ENCODE measurements at regions not wholly inside any gene's neighbourhood (a gene's known extent, or its start where the extent isn't known, plus 50 kb on each side); places are given as distances from the start of the nearest gene placed in this dataset.

DNA sequence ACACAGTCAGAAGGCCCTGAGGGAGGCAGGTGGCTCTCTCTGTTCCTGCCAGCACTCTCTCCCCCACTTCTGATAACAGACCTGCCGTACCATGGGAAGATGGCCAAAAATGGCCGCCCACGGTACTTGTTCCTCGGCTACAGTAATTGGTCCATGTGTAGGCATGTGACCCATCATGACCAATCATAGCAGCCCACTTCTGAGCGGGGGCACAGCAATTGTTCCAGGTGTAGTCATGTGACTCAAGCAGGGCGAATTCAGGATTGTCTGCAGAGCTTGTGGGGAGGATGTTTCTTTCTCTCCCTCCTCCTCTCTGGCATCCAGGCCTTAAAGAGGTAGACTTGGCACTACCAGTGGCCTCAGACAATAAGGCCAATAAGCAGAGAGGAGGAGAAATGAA lies 250.4 kb downstream of the MRTFB start:
- TF ChIP-seq, protein P1, sequence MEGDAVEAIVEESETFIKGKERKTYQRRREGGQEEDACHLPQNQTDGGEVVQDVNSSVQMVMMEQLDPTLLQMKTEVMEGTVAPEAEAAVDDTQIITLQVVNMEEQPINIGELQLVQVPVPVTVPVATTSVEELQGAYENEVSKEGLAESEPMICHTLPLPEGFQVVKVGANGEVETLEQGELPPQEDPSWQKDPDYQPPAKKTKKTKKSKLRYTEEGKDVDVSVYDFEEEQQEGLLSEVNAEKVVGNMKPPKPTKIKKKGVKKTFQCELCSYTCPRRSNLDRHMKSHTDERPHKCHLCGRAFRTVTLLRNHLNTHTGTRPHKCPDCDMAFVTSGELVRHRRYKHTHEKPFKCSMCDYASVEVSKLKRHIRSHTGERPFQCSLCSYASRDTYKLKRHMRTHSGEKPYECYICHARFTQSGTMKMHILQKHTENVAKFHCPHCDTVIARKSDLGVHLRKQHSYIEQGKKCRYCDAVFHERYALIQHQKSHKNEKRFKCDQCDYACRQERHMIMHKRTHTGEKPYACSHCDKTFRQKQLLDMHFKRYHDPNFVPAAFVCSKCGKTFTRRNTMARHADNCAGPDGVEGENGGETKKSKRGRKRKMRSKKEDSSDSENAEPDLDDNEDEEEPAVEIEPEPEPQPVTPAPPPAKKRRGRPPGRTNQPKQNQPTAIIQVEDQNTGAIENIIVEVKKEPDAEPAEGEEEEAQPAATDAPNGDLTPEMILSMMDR (IDR thresholded peaks at IDR 0.05), result no peak
- no peak for TF ChIP-seq POLR2A (IDR thresholded peaks at IDR 0.05)
- H3K9me3 ChIP-seq, result no peaks in the 10 kb centered on the region
- no peaks in the 10 kb centered on the region for H3K27me3 ChIP-seq
- H3K4me3 ChIP-seq (replicated peaks in 1 of 3), result no peak overlapping the region
- no peak overlapping the region for H3K27ac ChIP-seq
- 86 to 89% methylated on average over 6 of the region's 6 CpGs for WGBS, 2 donors
- no peaks in the 10 kb centered on the region for H3K36me3 ChIP-seq
- peak in 1 of 2 donors; percentile 46 for DNase-seq
- intact Hi-C loops (cut with DNase I), result no loop called here
- H3K4me1 ChIP-seq, result peaks cover 7 to 22% of the 10 kb centered on the region in 2 donors

DNA sequence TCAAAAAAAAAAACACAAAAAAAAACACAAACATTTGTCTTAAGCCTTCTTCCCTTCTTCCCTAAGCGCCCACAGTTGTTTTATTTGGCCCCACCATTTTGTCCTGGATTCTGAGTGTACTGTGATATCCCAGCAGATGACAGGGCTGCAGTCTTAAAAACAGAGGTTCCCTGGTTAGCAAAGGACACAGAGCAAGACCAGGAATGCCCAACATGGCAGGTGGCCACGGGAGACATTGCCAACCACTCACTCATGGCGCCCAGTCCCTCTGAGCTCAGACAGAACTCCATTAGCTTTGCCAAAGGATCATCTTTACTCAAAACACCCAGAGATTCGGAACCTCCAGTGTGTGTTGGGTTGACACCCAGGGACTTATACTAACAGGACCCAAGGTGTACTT lies 249.3 kb downstream of the MRTFB start:
- no peak overlapping the region for H3K27ac ChIP-seq
- no peaks in the 10 kb centered on the region for H3K36me3 ChIP-seq
- H3K9me3 ChIP-seq, result no peaks in the 10 kb centered on the region
- TF ChIP-seq, protein P1 (IDR thresholded peaks at IDR 0.05), result no peak
- TF ChIP-seq POLR2A (IDR thresholded peaks at IDR 0.05), result no peak
- DNase-seq, result no peak
- 94% methylated on average over 4 of the region's 4 CpGs for WGBS, 2 donors
- intact Hi-C loops (cut with DNase I), result no loop called here
- peaks cover 6 to 10% of the 10 kb centered on the region in 2 donors for H3K4me1 ChIP-seq
- H3K4me3 ChIP-seq (replicated peaks in 1 of 3), result no peak overlapping the region
- no peaks in the 10 kb centered on the region for H3K27me3 ChIP-seq
